Epithelial cell of esophagus (primary cell): ENCODE measurements at regions not wholly inside any gene's neighbourhood (a gene's known extent, or its start where the extent isn't known, plus 50 kb on each side); places are given as distances from the start of the nearest gene placed in this dataset.
A peak's percentile ranks its signal among the peaks of the same experiment; 100 is the strongest.

Experiments used
- DNase-seq: peaks from one replicate; pipeline ENCODE4 v3.0.0; 2010; ENCODE audit warnings: low read depth
- H3K4me3 ChIP-seq: 2 replicates; pipeline ENCODE4 v1.5.1; 2011; ENCODE audit warnings: mild to moderate bottlenecking, low read length, control low read depth
- CTCF ChIP-seq: IDR thresholded peaks from 2 replicates; pipeline ENCODE4 v1.5.1; 2011; ENCODE audit warnings: low read depth, mild to moderate bottlenecking, low read length, control low read depth, inconsistent platforms; ENCODE audit not compliant: insufficient read depth; ENCODE audit errors: missing control alignments

- no peak overlapping the region for H3K4me3 ChIP-seq
- TF ChIP-seq CTCF: no peak
- DNase-seq: no peak
Observed at GRCh38 chrX:45320191-45320590, 119.5 kb upstream of the DIPK2B start.

DNA sequence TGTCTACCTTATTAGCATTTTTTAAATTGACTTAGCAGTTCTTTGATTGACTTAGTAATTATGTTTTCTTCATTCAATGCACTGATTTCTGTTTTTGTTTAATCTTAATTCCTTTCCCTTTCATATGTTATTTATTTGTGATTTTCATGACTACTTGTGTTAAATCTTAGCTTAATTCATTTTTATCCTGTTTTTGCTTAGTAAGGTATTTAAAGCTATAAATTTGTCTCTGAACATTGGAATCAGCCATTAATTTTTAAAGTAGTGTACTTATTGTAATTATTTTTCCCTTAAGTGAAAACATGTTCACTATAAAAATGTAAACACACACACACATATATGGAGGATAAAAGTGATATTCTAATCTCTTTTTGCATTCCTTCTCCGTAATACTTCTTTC is 109.1 kb upstream of the DIPK2B start:
- no peak overlapping the region for H3K4me3 ChIP-seq
- no peak for TF ChIP-seq CTCF

DNA sequence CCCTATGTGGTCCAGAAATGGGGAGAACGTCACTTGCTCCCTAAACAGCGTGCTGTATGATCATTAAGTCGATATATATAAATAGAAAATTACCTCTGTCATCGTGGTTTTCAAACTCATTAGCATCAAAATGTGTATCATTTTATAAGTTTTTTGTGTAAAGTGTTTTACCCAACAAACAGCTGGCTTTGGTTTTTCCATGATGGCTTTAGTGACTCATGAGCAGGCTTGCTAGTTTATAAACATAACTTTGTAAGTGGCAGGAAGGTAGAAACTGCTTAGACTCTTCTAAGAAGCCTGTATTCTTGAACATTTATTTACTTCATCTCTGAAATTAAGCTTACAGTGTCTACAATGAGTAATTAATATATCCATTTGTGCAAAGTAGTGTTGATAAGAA is 108.4 kb upstream of the DIPK2B start:
- no peak overlapping the region for H3K4me3 ChIP-seq
- DNase-seq: no peak
- no peak for TF ChIP-seq CTCF

More for the DNA sequence above, 109.1 kb upstream of the DIPK2B start:
- DNase-seq: no peak

- no peak for DNase-seq
- H3K4me3 ChIP-seq: no peak overlapping the region
- no peak for TF ChIP-seq CTCF
Observed at GRCh38 chrX:45306794-45307193, 106.1 kb upstream of the DIPK2B start.

DNA sequence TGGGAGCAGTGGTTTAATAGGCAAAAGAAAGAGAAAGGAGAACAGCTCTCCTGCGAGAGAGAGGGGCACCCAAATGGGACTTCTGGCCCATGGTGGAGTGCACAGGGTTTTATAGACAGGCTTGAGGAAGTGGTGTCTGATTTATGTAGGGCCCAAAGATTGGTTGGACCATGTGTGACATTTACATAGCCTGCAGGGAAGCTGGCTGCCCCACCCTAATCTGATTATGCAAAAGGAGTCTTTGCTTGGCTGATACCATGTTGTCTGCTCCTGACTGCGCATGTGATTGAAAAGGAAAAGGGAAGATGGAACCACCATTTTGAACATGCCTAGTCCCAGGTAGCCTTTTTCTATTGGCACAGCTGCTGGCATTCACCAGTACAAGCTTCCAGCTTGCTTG is 100.0 kb upstream of the DIPK2B start:
- DNase-seq: no peak
- TF ChIP-seq CTCF: no peak
- H3K4me3 ChIP-seq: no peak overlapping the region

- no peak for TF ChIP-seq CTCF
- no peak overlapping the region for H3K4me3 ChIP-seq
- peak; percentile 35 for DNase-seq
Observed at GRCh38 chrX:45295259-45295986, 94.7 kb upstream of the DIPK2B start.

DNA sequence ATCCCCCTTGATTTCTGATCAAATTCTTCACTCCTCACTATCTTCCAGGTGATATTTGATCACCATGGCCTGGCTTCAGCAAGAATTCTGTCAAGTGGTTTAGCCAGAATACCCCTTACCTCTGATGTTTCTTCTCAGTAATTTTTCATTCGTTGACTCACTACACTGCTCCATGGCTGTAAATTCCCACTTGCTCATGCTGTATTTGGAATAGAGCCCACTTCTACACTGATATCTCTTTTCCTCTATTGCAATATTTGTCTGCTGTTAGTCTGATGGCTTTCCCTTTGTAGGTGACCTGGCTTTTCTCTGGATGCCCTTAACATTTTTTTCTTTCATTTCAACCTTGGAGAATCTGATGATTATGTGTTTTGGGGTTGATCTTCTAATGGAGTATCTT is 73.9 kb upstream of the DIPK2B start:
- no peak for TF ChIP-seq CTCF
- peak; percentile 0 for DNase-seq
- no peak overlapping the region for H3K4me3 ChIP-seq
